ENCODE measurements at regions not wholly inside any gene's neighbourhood (a gene's known extent, or its start where the extent isn't known, plus 50 kb on each side); places are given as distances from the start of the nearest gene placed in this dataset.

DNA sequence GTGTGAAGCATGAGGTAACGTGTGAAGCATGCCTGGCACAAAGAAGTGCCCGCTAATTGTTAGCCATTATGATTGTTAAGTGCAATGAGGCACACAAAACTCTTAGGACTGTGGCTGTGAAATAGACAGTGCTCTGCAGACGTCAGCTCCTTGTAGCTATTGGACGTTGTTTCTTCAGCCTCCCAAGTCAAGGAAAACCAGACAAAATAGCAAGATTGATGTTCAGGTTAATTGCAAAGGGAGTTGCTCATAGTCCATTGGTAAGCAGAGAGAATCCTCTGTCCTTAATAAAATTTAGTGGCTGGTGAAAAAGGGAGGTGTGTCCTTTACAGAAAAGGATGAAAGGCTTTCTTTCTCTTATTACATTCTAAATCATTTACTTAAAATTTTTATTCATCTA is 54.6 kb upstream of the MBP start:
- no peak for ATAC-seq
- TF ChIP-seq EP300 (IDR thresholded peaks at IDR 0.05), result no peak
- TF ChIP-seq, protein P1, sequence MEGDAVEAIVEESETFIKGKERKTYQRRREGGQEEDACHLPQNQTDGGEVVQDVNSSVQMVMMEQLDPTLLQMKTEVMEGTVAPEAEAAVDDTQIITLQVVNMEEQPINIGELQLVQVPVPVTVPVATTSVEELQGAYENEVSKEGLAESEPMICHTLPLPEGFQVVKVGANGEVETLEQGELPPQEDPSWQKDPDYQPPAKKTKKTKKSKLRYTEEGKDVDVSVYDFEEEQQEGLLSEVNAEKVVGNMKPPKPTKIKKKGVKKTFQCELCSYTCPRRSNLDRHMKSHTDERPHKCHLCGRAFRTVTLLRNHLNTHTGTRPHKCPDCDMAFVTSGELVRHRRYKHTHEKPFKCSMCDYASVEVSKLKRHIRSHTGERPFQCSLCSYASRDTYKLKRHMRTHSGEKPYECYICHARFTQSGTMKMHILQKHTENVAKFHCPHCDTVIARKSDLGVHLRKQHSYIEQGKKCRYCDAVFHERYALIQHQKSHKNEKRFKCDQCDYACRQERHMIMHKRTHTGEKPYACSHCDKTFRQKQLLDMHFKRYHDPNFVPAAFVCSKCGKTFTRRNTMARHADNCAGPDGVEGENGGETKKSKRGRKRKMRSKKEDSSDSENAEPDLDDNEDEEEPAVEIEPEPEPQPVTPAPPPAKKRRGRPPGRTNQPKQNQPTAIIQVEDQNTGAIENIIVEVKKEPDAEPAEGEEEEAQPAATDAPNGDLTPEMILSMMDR (IDR thresholded peaks at IDR 0.05), result no peak
- TF ChIP-seq POLR2AphosphoS5 (IDR thresholded peaks at IDR 0.05), result no peak
- no peak for TF ChIP-seq POLR2A (IDR thresholded peaks at IDR 0.05)

DNA sequence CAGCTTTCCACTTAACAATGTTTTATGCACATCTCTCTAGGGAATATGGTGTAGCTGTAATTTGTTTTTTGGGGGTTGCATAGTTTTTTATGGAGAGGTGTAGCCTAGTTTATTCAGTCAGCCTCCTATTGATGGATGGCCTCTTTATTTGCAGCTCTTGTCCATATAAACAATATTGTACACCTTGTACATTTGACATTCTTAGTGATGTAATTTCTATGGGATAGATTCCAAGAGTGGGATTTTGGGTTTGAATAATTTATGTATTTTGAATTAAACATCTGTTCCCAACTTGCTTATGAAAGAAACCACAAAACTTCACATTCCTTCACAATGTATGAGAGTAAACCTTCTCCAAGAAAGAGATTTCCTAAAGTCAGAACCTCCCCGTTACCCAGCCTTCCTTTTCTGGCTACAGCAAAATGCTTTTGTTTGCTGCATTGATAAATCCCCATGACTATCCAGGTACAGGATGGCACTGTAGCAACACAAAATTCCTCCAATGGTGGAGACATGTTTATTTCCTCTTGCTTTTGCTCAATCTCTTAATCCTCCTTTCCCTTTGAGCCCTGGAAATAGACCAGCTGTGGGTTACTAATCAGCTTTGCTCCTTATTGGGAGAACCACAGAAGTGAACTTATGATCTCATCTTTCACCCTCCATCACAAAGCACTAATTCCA is 58.4 kb upstream of the GALR1 start:
- no peaks in the 10 kb centered on the region for H3K4me1 ChIP-seq
- TF ChIP-seq, protein P1 (IDR thresholded peaks at IDR 0.05), result no peak
- peak; percentile 57 for TF ChIP-seq POLR2AphosphoS5 (IDR thresholded peaks at IDR 0.05)
- peaks cover 0 to 3% (median 0%) of the 10 kb centered on the region in 3 donors for H3K9me3 ChIP-seq
- no peaks in the 10 kb centered on the region for H3K36me3 ChIP-seq
- H3K27ac ChIP-seq, result no peak overlapping the region
- 45 to 56% methylated on average over 1 of the region's 1 CpG for WGBS, 2 donors (ENCODE audit: low coverage in 1 of 2)
- no peak for ATAC-seq
- no peaks in the 10 kb centered on the region for H3K27me3 ChIP-seq
- H3K4me3 ChIP-seq, result no peak overlapping the region

More for the DNA sequence above, 54.6 kb upstream of the MBP start:
- Histone ChIP-seq H3K9me3 (peaks cover 0 to 11% (median 0%) of the 10 kb centered on the region in 3 donors), H3K4me3 (no peak overlapping the region), H3K27me3 (no peaks in the 10 kb centered on the region), H3K36me3 (no peaks in the 10 kb centered on the region), H3K4me1 (no peaks in the 10 kb centered on the region), H3K27ac (no peak overlapping the region)
- 44 to 83% methylated on average over 2 of the region's 4 CpGs for WGBS, 2 donors (ENCODE audit: low coverage in 1 of 2)

DNA sequence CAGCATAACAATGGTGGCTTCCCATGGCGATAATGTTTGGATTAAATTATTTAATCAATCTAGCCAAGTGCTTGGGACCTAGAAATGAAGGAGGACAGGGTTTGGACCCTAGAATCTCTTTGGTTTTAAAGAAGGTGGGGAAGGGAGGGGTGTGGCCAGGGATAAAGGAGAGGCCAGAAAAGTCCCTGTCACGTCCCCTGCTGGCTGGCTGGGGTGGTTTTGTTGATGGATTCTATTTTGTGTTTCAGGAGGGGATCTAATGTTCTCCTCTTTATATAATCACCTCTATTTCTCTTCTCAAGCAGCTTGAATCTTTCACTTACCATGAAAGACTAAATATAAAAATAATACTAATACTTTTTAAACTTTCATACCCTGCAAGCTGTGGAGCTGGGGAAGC is 52.6 kb upstream of the GALR1 start:
- H3K9me3 ChIP-seq, result no peaks in the 10 kb centered on the region
- no peaks in the 10 kb centered on the region for H3K4me1 ChIP-seq
- no peak for TF ChIP-seq POLR2A (IDR thresholded peaks at IDR 0.05)
- TF ChIP-seq POLR2AphosphoS5 (IDR thresholded peaks at IDR 0.05), result no peak
- TF ChIP-seq, protein P1 (IDR thresholded peaks at IDR 0.05), result no peak
- TF ChIP-seq EP300 (IDR thresholded peaks at IDR 0.05), result no peak
- no peaks in the 10 kb centered on the region for H3K36me3 ChIP-seq
- H3K27ac ChIP-seq, result no peak overlapping the region
- 74 to 78% methylated on average over 2 of the region's 2 CpGs for WGBS, 2 donors (ENCODE audit: low coverage in 1 of 2)
- ATAC-seq, result no peak
- no peak overlapping the region for H3K4me3 ChIP-seq
- H3K27me3 ChIP-seq, result no peaks in the 10 kb centered on the region

DNA sequence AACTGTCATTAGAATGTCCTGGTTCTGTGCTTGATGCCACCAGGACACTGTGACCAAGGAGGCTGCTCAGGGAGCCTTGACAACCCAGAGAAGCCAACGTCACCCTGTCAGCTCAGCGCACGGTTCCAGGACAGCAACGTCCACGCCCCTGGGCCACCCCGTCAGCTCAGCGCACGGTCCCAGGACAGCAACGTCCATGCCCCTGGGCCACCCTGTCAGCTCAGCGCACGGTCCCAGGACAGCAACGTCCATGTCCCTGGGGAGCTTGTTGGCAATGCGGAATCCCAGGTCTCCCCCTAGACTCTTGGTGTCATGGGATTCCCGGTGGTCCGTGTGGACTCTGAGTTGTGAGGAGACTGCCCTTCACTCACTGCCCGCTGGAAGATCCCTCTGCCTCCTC is 51.0 kb upstream of the GALR1 start:
- TF ChIP-seq EP300 (IDR thresholded peaks at IDR 0.05) (no peak), POLR2A (IDR thresholded peaks at IDR 0.05) (no peak)
- TF ChIP-seq, protein P1 (IDR thresholded peaks at IDR 0.05), result no peak
- no peaks in the 10 kb centered on the region for H3K9me3 ChIP-seq
- H3K4me3 ChIP-seq, result no peak overlapping the region

DNA sequence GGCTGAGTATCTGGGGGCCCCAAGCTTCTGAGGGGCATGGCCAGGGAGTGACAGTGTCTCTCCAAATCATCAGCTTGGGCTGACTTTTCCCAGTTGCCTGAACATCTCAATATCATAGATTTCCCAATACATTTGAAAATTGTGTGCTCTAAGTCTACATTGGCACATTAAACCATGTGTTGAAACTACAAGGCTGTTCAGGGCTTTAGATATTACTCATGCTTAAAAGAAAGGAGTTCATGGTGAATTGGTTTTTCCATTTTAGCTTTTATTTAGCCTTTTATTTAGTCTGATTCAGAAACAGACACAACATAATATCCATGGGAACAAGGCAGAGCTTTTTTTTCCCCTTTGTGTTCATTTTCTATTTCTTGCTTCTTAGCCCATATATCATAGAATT is 49.9 kb upstream of the GALR1 start:
- peak; percentile 58 for ATAC-seq
- no peaks in the 10 kb centered on the region for H3K27me3 ChIP-seq
- H3K4me1 ChIP-seq, result no peaks in the 10 kb centered on the region
- no peaks in the 10 kb centered on the region for H3K9me3 ChIP-seq
- H3K36me3 ChIP-seq, result no peaks in the 10 kb centered on the region
- no peak overlapping the region for H3K27ac ChIP-seq
- TF ChIP-seq POLR2AphosphoS5 (IDR thresholded peaks at IDR 0.05) (peak; percentile 12), EP300 (IDR thresholded peaks at IDR 0.05) (no peak)
- no peak overlapping the region for H3K4me3 ChIP-seq

More for the DNA sequence above, 51.0 kb upstream of the GALR1 start:
- Histone ChIP-seq H3K4me1 (no peaks in the 10 kb centered on the region), H3K27ac (no peak overlapping the region), H3K27me3 (no peaks in the 10 kb centered on the region), H3K36me3 (no peaks in the 10 kb centered on the region)
- 60 to 85% methylated on average over 1 to 7 of the region's 16 CpGs for WGBS, 2 donors (ENCODE audit: low coverage in 1 of 2)
- no peak for ATAC-seq
